Neuron (in vitro differentiated cells): ENCODE measurements at regions not wholly inside any gene's neighbourhood (a gene's known extent, or its start where the extent isn't known, plus 50 kb on each side); places are given as distances from the start of the nearest gene placed in this dataset.
"Not testable (repeated sequence)": the region's sequence is repeated elsewhere in the genome, so short reads cannot be mapped to it uniquely, and the experiment has no call there.

Experiments used
- H2AFZ ChIP-seq: one replicate; pipeline ENCODE4 v1.6.1; 2013; ENCODE audit warnings: low read depth, mild to moderate bottlenecking, inconsistent platforms, low read length, moderate library complexity
- H3K27me3 ChIP-seq: one replicate; pipeline ENCODE4 v1.6.1; 2013; ENCODE audit warnings: low read length; ENCODE audit not compliant: insufficient read depth
- H3K36me3 ChIP-seq: one replicate; pipeline ENCODE4 v1.6.1; 2013; ENCODE audit warnings: low read length; ENCODE audit not compliant: insufficient read depth
- H3K4me1 ChIP-seq: one replicate; pipeline ENCODE4 v1.6.1; 2013; ENCODE audit warnings: low read length; ENCODE audit not compliant: insufficient read depth
- H3K4me3 ChIP-seq: 2 replicates; pipeline ENCODE4 v1.5.1; 2013; ENCODE audit warnings: mild to moderate bottlenecking, low read length, moderate library complexity
- H3K9me3 ChIP-seq: one replicate; pipeline ENCODE4 v1.6.1; 2013; ENCODE audit warnings: low read length

DNA sequence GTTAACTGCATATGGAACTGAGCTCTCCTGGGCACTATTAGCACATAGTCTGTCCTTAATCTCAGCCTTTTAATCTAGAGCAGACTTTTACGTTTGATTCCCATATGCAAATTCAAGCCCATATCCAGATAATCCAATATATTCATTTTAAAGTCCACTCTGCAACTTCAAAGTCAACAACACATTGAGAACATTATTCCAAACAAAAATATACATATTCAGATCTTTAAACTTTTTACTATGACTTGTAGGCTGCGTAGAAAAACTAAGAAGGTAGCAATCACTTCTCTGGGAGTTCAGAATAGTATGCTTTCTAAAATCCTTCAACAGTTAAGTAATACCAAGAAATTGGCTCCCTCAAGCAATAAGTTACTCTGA is 499.4 kb downstream of the SPATA31D1 start:
- Histone ChIP-seq H3K27me3 (no peaks in the 10 kb centered on the region), H3K36me3 (no peaks in the 10 kb centered on the region), H3K4me1 (peaks cover 11% of the 10 kb centered on the region), H2AFZ (no peak overlapping the region), H3K4me3 (no peak overlapping the region), H3K9me3 (no peaks in the 10 kb centered on the region)

DNA sequence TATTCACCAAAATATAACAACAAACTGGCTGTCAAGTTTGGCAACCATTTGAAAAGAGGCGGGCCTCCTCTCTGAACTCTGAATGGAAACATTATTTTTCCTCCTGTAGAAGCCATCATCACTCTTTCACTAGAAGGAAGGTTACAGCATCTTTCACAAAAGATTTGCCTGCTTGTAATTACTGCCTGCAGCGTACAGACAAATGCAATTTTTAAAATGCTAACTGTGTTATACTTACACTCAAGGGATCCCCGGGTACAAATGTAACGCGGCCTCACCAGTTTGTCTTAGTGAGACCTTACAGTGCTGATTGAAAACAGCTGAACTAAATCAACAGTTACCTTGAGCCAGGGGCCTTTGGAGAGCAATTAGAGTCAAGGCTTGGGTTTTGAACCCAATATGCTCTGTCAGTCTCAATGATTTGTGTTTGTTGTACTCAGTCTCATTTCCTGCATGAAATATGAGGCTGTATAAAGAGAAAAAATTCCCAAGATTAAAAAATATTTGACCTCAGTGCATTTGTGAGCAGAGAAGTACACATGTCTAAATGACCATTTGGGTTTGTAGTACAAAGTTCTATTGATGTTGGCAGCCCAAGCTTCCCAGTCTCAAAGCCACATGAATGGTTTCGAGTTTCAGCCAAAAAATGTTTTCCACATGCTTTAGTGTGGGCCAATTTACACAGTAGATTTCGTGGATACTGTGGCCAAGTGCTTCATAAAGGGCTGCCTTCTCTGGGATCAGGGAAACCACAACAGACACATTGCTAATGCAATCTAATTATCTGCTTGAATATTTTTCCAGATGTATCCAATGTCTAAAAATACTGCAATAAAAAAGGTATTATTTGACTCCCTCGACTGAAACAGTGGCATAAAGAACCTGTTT is 500.0 kb downstream of the SPATA31D1 start:
- Histone ChIP-seq H3K27me3 (no peaks in the 10 kb centered on the region), H2AFZ (peak overlapping the region; percentile 43), H3K4me1 (peaks cover 11% of the 10 kb centered on the region)

DNA sequence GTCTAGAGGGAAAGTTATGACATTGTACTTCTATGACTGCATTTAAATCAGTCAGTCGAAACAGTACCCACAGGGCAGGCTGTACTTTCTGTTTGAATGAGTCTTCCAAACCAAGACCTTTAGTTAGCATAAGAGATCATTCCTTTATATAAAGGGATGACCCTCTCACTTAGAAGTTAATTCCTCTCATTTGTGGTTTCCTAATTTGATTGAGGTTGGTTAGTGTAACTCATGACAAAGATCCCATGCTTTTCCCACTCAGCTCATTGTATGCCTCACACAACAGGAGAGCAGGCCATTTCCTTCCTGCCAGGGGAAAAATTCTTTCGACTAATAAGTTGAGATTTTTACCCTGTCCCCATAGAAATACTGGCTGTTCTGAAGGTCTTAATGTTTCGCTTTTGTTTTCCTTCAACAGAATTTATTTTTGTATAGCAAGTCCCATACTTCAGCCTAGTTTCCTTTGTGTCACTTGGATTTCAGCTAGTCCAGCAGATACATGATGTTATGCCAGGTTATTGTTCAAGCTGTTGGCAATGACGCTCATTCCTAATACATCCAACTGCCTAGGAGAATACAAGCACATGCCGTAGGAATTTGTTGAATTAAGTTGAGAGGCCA is 500.7 kb downstream of the SPATA31D1 start:
- H3K4me3 ChIP-seq: no peak overlapping the region
- H3K4me1 ChIP-seq: peaks cover 11% of the 10 kb centered on the region
- H2AFZ ChIP-seq: peak overlapping the region; percentile 43
- H3K27me3 ChIP-seq: no peaks in the 10 kb centered on the region
- no peaks in the 10 kb centered on the region for H3K36me3 ChIP-seq
- no peaks in the 10 kb centered on the region for H3K9me3 ChIP-seq

More for the DNA sequence above, 500.0 kb downstream of the SPATA31D1 start:
- Histone ChIP-seq H3K4me3 (no peak overlapping the region), H3K36me3 (no peaks in the 10 kb centered on the region), H3K9me3 (no peaks in the 10 kb centered on the region)

DNA sequence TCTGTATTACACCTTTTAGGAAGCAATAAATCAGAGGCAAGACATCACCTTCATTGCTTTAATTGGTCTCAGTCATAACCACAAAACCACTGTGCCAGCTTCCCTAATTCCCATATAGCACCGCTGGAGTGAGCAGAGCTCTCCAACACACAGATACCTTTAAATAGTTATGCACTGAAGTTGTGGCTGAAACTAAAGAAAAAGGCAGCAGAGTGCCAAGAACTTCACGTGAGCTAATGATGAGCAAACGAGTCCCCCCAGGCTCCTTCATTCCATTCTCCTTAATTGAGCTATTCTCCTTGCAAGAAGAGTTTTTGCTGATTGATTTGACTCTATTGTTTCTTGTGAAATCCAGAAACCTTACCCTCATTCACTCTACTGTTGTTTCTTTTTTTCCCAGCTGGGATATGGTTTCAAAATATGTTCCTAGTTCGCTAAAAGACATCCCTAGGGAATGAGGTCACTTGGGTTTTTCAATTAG is 501.5 kb downstream of the SPATA31D1 start:
- Histone ChIP-seq H2AFZ (no peak overlapping the region), H3K4me1 (peaks cover 11% of the 10 kb centered on the region), H3K4me3 (no peak overlapping the region), H3K27me3 (no peaks in the 10 kb centered on the region), H3K36me3 (no peaks in the 10 kb centered on the region), H3K9me3 (no peaks in the 10 kb centered on the region)

DNA sequence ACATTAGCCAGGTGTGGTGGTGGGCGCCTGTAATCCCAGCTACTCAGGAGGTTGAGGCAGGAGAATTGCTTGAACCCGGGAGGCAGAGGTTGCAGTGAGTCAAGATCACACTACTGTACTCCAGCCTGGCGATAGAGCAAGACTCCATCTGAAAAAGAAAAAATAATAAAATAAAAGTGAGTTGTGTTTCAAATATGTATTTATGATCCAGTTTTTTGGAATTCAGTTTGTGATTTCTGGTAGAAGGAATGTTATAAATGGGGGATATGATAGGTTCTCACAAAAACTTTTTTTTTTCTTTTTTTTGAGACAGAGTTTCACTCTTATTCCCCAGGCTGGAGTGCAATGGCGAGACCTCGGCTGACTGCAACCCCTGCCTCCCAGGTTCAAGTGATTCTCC is 502.2 kb downstream of the SPATA31D1 start:
- peaks cover 11% of the 10 kb centered on the region for H3K4me1 ChIP-seq
- H3K9me3 ChIP-seq, H3K27me3 ChIP-seq, H2AFZ ChIP-seq, H3K4me3 ChIP-seq, H3K36me3 ChIP-seq: not testable (repeated sequence)

DNA sequence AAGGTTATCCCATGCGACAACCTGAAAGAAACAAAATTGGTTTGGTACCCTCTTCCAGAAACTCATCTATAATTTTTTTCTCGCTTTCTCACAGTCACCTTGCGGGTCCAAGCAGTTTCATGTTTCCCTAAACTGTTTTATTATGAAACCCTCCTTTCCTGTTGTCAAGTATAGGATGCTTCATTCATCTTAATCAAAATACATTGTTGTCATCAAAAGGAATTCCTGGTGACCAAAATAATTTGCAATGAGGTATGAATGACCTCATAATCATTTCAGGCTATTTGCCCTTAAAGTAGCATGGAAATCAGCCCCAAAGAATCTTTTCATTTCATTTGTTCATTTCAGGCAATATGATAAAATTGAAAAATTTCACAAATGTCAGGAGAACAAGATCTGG is 503.0 kb downstream of the SPATA31D1 start:
- H2AFZ ChIP-seq: no peak overlapping the region
- H3K27me3 ChIP-seq: no peaks in the 10 kb centered on the region
- no peaks in the 10 kb centered on the region for H3K36me3 ChIP-seq
- no peaks in the 10 kb centered on the region for H3K9me3 ChIP-seq
- H3K4me1 ChIP-seq: peaks cover 11% of the 10 kb centered on the region
- H3K4me3 ChIP-seq: no peak overlapping the region

DNA sequence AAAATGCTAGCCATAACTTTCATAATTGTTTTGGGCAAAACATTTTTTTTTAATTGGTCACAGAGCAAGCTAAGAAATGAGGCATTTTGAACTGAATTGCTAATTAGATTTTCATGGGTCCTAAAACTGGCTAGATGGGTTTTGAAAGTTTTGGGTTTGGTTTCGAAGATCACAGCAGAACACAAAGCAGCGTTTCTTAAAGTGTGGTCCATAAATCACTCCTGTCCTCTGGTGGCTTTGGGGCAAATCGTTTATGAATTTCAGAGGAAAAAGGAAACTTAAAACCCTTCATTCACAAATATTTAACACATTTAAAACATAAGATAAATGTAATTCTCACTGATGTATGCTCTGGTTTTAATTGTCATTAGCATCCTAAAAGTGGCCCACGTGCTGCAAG is 503.7 kb downstream of the SPATA31D1 start:
- Histone ChIP-seq H3K4me1 (peaks cover 11% of the 10 kb centered on the region), H2AFZ (no peak overlapping the region), H3K27me3 (no peaks in the 10 kb centered on the region), H3K9me3 (no peaks in the 10 kb centered on the region), H3K36me3 (no peaks in the 10 kb centered on the region), H3K4me3 (no peak overlapping the region)

DNA sequence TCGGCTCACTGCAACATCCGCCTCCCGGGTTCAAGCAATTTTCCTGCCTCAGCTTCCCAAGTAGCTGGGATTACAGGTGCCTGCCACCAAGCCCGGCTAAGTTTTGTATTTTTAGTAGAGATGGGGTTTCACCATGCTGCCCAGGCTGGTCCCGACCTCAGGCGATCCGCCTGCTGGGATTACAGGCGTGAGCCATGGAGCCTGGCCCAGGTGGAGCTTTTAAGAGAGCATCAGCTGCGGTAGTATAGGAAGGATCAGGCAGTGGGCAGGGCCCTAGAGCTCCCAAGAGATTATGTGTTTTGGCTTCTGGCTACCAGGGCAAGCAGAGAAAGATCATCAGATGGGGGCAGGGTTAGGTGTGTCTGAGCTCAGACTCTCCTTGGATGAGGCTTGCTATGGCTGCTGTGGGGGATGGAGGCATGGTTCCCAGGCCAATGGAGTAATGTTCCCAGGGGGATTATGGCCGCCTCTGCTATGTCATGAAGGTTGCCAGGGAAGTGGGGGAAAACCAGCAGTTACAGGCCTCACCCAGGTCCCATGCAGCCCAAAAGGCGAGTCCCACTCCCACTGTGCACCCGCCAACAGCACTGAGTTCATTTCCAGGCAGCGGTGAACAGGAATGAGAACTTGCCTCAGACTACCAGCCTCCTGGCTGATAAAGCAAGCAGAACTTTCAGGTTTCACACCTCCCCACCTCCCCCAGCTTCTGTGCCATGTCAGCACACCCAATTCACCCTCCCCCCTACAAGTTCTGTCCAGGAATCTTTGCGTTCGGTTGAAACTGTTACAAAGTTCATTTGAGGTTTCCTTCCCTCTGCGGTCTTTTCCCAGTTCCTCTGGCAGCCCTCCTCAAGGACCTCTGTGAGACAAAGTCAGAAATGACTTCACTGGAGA is 507.6 kb downstream of the SPATA31D1 start:
- H3K36me3 ChIP-seq: no peaks in the 10 kb centered on the region
- H3K4me1 ChIP-seq: no peaks in the 10 kb centered on the region
- H3K4me3 ChIP-seq: no peak overlapping the region
- H3K9me3 ChIP-seq: no peaks in the 10 kb centered on the region
- no peak overlapping the region for H2AFZ ChIP-seq
- no peaks in the 10 kb centered on the region for H3K27me3 ChIP-seq

DNA sequence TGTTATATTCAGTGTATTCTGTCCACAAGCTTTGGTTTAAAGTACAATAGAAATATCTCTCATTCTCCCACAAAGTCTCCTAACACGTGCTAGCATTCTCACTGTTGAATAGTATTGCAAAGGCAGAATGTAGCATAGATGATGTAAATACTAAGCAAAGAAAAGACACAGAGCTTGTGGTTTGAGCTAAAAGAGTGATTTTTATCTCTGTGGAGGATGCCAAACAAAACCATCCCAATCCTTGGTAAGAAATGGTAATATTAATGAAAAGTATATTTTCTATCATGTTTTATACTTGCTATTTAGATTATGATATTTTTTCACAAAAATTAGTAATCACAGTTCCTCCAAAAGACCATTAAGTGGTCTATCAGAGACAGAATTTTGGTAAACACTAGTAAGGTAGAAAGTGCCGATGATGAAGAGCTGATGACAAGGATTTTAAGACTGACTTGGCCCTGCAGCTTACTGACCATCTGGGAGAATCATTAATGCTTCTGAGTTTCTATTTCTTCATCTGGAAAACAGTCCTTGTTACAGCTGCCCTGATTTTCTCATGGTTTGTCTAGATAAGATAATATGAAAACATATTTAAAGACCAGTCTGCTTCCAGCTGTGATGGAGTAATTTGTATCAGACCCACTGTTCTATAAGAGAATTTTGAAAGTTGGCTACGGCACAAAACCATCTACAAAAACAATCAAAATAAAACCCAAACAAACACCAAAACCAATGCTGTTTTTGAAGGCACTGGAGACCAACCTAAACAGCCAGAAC is 510.2 kb downstream of the SPATA31D1 start:
- no peak overlapping the region for H2AFZ ChIP-seq
- no peaks in the 10 kb centered on the region for H3K4me1 ChIP-seq
- no peaks in the 10 kb centered on the region for H3K9me3 ChIP-seq
- H3K4me3 ChIP-seq: no peak overlapping the region
- H3K27me3 ChIP-seq: no peaks in the 10 kb centered on the region
- H3K36me3 ChIP-seq: no peaks in the 10 kb centered on the region

DNA sequence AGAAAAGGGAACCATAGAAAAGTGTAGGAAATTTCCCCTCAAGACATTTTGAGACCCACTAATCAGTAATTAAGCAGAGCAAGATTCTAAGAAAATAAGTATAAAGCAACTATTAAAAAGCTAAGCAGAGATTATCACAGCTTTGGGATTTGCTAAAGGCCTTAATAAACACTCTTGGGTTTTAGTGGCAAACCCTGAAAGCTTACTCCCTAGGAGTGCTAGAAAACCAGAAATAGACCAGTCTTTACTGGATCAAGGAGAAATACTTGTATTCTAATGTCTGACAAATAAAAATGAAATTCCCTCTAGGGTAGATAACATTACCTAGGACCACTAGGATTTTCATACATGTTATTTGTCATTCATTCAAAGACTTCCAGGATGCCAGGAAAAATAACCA is 510.8 kb downstream of the SPATA31D1 start:
- no peaks in the 10 kb centered on the region for H3K36me3 ChIP-seq
- no peak overlapping the region for H2AFZ ChIP-seq
- H3K4me1 ChIP-seq: no peaks in the 10 kb centered on the region
- H3K27me3 ChIP-seq: no peaks in the 10 kb centered on the region
- H3K9me3 ChIP-seq: no peaks in the 10 kb centered on the region
- no peak overlapping the region for H3K4me3 ChIP-seq

DNA sequence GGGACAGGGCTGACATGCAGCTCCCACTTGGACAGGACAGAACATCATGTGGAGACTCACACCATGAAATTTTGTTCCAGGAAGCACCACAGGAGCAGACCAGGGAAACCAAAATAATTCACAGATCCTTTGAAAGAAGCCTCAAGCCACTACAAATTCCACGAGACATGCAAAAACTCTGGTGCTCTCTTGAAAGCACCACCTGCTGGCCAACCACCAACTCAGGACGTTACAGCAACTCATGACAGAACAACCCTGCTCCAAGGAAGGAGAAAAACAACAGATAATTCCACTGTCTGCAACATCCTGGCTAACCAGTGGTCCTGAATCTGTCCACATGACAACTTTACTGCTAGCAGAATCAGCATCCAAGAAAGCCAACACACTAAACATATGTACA is 516.0 kb downstream of the SPATA31D1 start:
- H3K4me1 ChIP-seq: no peaks in the 10 kb centered on the region
- H3K27me3 ChIP-seq: no peaks in the 10 kb centered on the region
- H3K4me3 ChIP-seq: no peak overlapping the region
- no peaks in the 10 kb centered on the region for H3K9me3 ChIP-seq
- no peak overlapping the region for H2AFZ ChIP-seq
- H3K36me3 ChIP-seq: no peaks in the 10 kb centered on the region

DNA sequence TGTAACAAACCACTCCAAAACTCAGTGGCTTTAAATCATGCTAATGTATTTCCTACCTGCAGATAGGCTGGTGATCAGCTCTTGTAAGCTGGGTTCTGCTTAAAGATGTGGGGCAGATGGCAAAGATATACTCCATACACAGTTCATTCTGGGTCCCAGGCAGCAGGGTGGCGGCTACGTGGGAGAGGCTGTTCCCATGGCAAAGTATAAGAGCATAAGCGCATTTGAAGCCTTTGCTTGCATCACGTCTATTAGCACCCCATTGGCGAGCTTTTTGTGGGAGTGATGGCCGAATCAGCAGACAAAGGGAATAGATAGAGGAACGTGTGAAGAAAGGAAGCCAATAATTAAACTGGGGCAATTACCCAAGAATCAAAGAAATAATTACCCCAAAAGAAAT is 523.1 kb downstream of the SPATA31D1 start:
- H3K27me3 ChIP-seq: no peaks in the 10 kb centered on the region
- no peak overlapping the region for H2AFZ ChIP-seq
- no peaks in the 10 kb centered on the region for H3K9me3 ChIP-seq
- no peaks in the 10 kb centered on the region for H3K4me1 ChIP-seq
- H3K4me3 ChIP-seq: no peak overlapping the region
- H3K36me3 ChIP-seq: no peaks in the 10 kb centered on the region
